Mesothelial cell of epicardium (in vitro differentiated cells): ENCODE measurements at regions not wholly inside any gene's neighbourhood (a gene's known extent, or its start where the extent isn't known, plus 50 kb on each side); places are given as distances from the start of the nearest gene placed in this dataset.

Experiments used
- DNase-seq, 2 experiments: peaks; one replicate each; pipeline ENCODE4 v3.0.0; 2021; ENCODE audit warnings: low spot score in 2 of 2; ENCODE audit not compliant: unreplicated experiment in 2 of 2
- H3K27ac Mint-ChIP-seq: 2 replicates; pipeline ENCODE4 v1.8.0; 2021; ENCODE audit warnings: mixed read lengths
- H3K27me3 Mint-ChIP-seq: 2 replicates; pipeline ENCODE4 v1.8.0; 2021; ENCODE audit warnings: low read depth, mixed read lengths
- H3K36me3 Mint-ChIP-seq: 2 replicates; pipeline ENCODE4 v1.8.0; 2021; ENCODE audit warnings: mixed read lengths
- H3K4me1 Mint-ChIP-seq: 2 replicates; pipeline ENCODE4 v1.8.0; 2021; ENCODE audit warnings: mixed read lengths
- H3K4me3 Mint-ChIP-seq: 2 replicates; pipeline ENCODE4 v1.8.0; 2021; ENCODE audit warnings: mild to moderate bottlenecking, moderate library complexity, mixed read lengths
- H3K9me3 Mint-ChIP-seq: 2 replicates; pipeline ENCODE4 v1.8.0; 2021; ENCODE audit warnings: mixed read lengths
- TF ChIP-seq, protein P1 (sequence below): fragments of 200-600 bp; sonication (generic); IDR thresholded peaks from one replicate; pipeline ENCODE4 v1.5.0; 2021; ENCODE audit warnings: antibody characterized with exemption; ENCODE audit not compliant: unreplicated experiment

DNA sequence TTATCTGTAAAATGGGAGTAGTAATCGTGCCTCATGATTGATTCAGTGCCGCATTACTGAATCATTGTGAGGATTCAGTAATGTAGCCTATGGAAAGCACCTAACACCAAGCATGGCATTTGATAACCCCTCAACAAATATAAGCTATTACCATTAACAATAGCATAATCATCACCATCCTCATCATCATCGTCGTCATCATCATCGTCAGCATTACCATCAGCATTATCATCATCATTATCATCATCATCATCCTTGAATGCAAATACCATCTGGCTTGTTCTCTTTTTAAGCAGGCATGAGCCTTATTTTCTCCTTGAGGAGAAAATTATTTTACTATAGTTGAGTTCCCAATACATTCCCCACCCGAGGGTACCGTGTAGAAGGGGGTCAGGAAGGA, 115.4 kb upstream of the PTPRG start:
- H3K36me3 Mint-ChIP-seq, result no peaks in the 10 kb centered on the region
- H3K4me1 Mint-ChIP-seq, result peaks cover 4% of the 10 kb centered on the region
- H3K4me3 Mint-ChIP-seq, result no peak overlapping the region
- TF ChIP-seq, protein P1, sequence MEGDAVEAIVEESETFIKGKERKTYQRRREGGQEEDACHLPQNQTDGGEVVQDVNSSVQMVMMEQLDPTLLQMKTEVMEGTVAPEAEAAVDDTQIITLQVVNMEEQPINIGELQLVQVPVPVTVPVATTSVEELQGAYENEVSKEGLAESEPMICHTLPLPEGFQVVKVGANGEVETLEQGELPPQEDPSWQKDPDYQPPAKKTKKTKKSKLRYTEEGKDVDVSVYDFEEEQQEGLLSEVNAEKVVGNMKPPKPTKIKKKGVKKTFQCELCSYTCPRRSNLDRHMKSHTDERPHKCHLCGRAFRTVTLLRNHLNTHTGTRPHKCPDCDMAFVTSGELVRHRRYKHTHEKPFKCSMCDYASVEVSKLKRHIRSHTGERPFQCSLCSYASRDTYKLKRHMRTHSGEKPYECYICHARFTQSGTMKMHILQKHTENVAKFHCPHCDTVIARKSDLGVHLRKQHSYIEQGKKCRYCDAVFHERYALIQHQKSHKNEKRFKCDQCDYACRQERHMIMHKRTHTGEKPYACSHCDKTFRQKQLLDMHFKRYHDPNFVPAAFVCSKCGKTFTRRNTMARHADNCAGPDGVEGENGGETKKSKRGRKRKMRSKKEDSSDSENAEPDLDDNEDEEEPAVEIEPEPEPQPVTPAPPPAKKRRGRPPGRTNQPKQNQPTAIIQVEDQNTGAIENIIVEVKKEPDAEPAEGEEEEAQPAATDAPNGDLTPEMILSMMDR, result no peak
- no peak for DNase-seq
- H3K9me3 Mint-ChIP-seq, result no peaks in the 10 kb centered on the region
- H3K27ac Mint-ChIP-seq, result no peak overlapping the region
- H3K27me3 Mint-ChIP-seq, result no peaks in the 10 kb centered on the region

DNA sequence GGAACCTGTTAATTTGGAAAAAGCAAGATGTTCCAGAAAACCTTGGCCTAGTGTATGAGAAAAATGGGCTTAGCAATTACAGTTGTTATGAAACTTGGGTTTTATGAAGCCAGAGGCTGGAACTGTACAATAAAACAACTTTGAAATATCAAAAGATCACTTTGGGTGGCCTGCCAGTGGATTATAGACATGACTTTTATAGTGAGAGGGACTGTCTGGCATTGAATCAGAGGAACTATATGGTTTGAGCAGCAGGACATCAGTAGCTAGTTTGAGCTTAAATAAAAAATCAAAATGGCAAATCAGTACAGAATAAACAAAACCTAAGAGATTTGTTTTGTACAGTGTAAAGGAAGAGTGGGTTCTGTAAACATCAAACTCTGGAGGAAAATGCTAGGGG, 115.0 kb upstream of the PTPRG start:
- no peaks in the 10 kb centered on the region for H3K27me3 Mint-ChIP-seq
- no peak overlapping the region for H3K4me3 Mint-ChIP-seq
- H3K4me1 Mint-ChIP-seq, result peaks cover 4% of the 10 kb centered on the region
- no peak for DNase-seq
- H3K9me3 Mint-ChIP-seq, result no peaks in the 10 kb centered on the region
- H3K36me3 Mint-ChIP-seq, result no peaks in the 10 kb centered on the region
- H3K27ac Mint-ChIP-seq, result no peak overlapping the region
- TF ChIP-seq, protein P1, result no peak

DNA sequence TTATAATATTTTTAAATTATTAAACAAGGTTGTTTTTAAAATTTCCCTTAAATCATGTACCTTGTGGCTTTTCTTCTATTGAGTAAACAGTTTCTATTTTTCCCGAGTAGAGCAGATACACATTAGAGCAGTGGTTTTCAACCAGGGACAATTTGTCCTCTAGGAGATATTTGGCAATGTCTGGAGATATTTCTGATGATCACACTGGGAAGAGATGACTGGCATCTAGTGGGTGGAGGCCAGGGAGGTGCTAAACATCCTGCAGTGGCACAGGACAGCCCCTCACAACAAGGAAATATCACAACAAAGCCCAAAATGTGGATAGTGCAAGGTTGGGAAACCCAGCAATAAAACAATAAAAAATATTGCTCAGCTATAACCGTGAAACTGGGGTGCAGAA, 113.0 kb upstream of the PTPRG start:
- H3K9me3 Mint-ChIP-seq, result no peaks in the 10 kb centered on the region
- TF ChIP-seq, protein P1, result no peak
- no peak for DNase-seq
- no peak overlapping the region for H3K4me3 Mint-ChIP-seq
- H3K36me3 Mint-ChIP-seq, result no peaks in the 10 kb centered on the region
- no peaks in the 10 kb centered on the region for H3K27me3 Mint-ChIP-seq
- H3K27ac Mint-ChIP-seq, result no peak overlapping the region
- peaks cover 4% of the 10 kb centered on the region for H3K4me1 Mint-ChIP-seq

DNA sequence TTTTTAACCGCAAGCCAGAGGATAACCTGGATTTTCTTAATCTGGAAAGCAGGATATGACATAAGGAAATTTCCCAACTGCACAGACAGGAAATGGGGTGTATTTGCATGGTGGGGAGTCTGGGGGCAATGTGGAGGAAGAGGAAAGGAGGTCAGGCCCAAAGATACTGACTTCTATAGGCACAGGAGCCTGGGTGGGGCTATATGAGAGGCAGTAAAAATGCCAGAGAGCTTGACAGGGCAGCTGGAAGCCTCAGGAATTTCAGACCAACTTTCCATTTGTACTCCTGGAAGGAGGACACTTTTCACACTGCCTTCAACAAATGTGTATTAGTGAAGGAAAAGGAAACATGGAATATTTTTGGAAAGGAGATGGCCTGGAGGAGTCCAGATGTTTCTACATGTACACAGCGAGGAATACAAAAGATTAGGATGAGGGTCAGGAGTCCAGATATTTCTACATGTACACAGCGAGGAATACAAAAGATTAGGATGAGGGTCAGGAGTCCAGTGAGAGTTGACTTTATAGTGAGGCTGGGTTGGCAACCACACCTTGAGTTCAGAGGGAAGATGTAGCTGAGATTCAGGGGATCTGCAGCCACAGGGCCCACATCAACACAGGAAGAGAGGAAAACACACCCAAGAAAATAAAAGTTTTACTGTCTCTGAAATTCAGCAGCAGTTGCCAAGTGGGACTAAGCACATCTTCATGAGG, 111.9 kb upstream of the PTPRG start:
- Mint-ChIP-seq H3K27me3 (no peaks in the 10 kb centered on the region), H3K27ac (no peak overlapping the region), H3K4me1 (no peaks in the 10 kb centered on the region), H3K9me3 (no peaks in the 10 kb centered on the region), H3K36me3 (no peaks in the 10 kb centered on the region), H3K4me3 (no peak overlapping the region)
- no peak for DNase-seq
- TF ChIP-seq, protein P1, result no peak

DNA sequence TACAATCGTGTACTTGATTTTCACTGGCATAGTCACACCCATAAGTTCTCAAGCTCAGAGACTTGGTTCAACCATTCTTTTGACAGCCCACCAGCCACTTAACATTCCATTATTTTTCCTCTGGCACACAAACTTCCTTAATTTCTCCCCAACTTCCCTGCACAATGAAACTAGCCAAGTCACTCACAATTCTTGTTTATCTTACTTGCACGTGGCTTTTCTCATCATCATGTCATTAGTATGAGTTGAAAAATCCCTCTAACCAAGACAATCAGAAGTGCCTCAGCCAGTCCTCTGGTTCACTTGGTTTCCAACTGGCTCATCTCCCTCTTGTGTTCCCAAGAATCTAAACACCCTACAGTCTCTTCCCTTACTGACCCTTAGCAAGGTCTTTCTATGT, 110.5 kb upstream of the PTPRG start:
- no peak for DNase-seq
- Mint-ChIP-seq H3K27ac (no peak overlapping the region), H3K27me3 (no peaks in the 10 kb centered on the region), H3K36me3 (no peaks in the 10 kb centered on the region), H3K4me1 (no peaks in the 10 kb centered on the region), H3K4me3 (no peak overlapping the region), H3K9me3 (no peaks in the 10 kb centered on the region)
- TF ChIP-seq, protein P1, result no peak

DNA sequence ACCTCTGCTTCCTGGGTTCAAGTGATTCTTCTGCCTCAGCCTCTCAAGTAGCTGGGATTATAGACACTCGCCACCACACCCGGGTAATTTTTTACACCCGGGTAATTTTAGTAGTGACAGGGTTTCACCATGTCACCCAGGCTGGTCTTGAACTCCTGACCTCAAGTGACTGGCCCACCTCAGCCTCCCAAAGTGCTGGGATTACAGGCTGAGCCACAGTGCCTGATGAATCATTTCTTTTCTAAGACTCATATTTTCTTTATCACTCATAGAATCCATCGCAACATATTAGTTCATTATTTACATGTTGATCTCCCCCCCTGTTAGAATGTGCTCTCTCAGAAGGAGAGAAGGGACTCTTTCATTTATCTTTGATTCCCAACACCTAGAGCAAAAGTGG, 109.5 kb upstream of the PTPRG start:
- Mint-ChIP-seq H3K4me3 (no peak overlapping the region), H3K27ac (no peak overlapping the region), H3K36me3 (no peaks in the 10 kb centered on the region), H3K27me3 (no peaks in the 10 kb centered on the region), H3K9me3 (no peaks in the 10 kb centered on the region), H3K4me1 (no peaks in the 10 kb centered on the region)
- DNase-seq, result no peak
- TF ChIP-seq, protein P1, result no peak
